Keratinocyte (primary cell): ENCODE measurements at regions not wholly inside any gene's neighbourhood (a gene's known extent, or its start where the extent isn't known, plus 50 kb on each side); places are given as distances from the start of the nearest gene placed in this dataset.

ENCODE experiments used
- DNase-seq: peaks from one replicate; pipeline ENCODE4 v3.0.0-alpha.2; 2011; ENCODE audit warnings: low read depth, missing footprints, low spot score
- FAIRE-seq: peaks from 2 replicates; lab custom pipeline; 2011; peaks lifted over from hg19 to GRCh38; lab: Jason Lieb, UNC
- H2AFZ ChIP-seq: 2 replicates; pipeline ENCODE4 v1.6.0; 2012; ENCODE audit warnings: low read length, control low read depth, inconsistent platforms; ENCODE audit not compliant: control insufficient read depth
- H3K27ac ChIP-seq: 2 replicates; pipeline ENCODE4 v1.5.1; 2011; ENCODE audit warnings: low read length; ENCODE audit not compliant: control insufficient read depth, insufficient read depth
- H3K27me3 ChIP-seq: 3 replicates; pipeline ENCODE4 v1.6.0; 2011; ENCODE audit warnings: low read length; ENCODE audit not compliant: control insufficient read depth, insufficient read depth; ENCODE audit errors: extremely low read depth
- H3K36me3 ChIP-seq, 2 experiments: 2 replicates in 1 of 2; 3 replicates in 1 of 2; pipeline ENCODE4 v1.5.1; 2011; ENCODE audit warnings: low read length in 2 of 2, mild to moderate bottlenecking in 1 of 2; ENCODE audit not compliant: control insufficient read depth in 2 of 2, insufficient read depth in 2 of 2; ENCODE audit errors: extremely low read depth in 1 of 2
- H3K4me1 ChIP-seq: 3 replicates; pipeline ENCODE4 v1.5.1; 2011; ENCODE audit warnings: low read length; ENCODE audit not compliant: control insufficient read depth, insufficient read depth; ENCODE audit errors: extremely low read depth
- H3K4me2 ChIP-seq: 3 replicates; pipeline ENCODE4 v1.6.0; 2011; ENCODE audit warnings: low read depth, low read length; ENCODE audit not compliant: control insufficient read depth, insufficient read depth; ENCODE audit errors: extremely low read depth
- H3K4me3 ChIP-seq, 3 experiments: fragments of 200-600 bp in 1 of 3; sonication (generic) in 1 of 3; 2 replicates in 2 of 3; 3 replicates in 1 of 3; pipeline ENCODE4 v1.5.1; 2011 to 2016; ENCODE audit warnings: low read length in 3 of 3, mild to moderate bottlenecking in 3 of 3, control low read depth in 2 of 3, inconsistent platforms in 1 of 3, low read depth in 1 of 3, mixed read lengths in 1 of 3, mixed run types in 1 of 3, moderate library complexity in 1 of 3; ENCODE audit not compliant: control insufficient read depth in 2 of 3, insufficient read depth in 2 of 3; ENCODE audit errors: extremely low read depth in 1 of 3
- H3K79me2 ChIP-seq: 2 replicates; pipeline ENCODE4 v1.6.0; 2012; ENCODE audit warnings: low read length; ENCODE audit not compliant: control insufficient read depth, insufficient read depth
- H3K9ac ChIP-seq: 3 replicates; pipeline ENCODE4 v1.6.0; 2011; ENCODE audit warnings: low read length; ENCODE audit not compliant: control insufficient read depth, insufficient read depth; ENCODE audit errors: extremely low read depth
- H3K9me1 ChIP-seq: 3 replicates; pipeline ENCODE4 v1.6.0; 2011; ENCODE audit warnings: low read length; ENCODE audit not compliant: control insufficient read depth, insufficient read depth; ENCODE audit errors: extremely low read depth
- H3K9me3 ChIP-seq: 2 replicates; pipeline ENCODE4 v1.5.1; 2012; ENCODE audit warnings: low read depth, low read length; ENCODE audit not compliant: control insufficient read depth
- H4K20me1 ChIP-seq: 3 replicates; pipeline ENCODE4 v1.6.0; 2011; ENCODE audit warnings: low read length; ENCODE audit not compliant: control insufficient read depth, insufficient read depth; ENCODE audit errors: extremely low read depth
- CTCF ChIP-seq, 3 experiments: IDR thresholded peaks in 1 of 3; conservative IDR thresholded peaks in 1 of 3; optimal IDR thresholded peaks in 1 of 3; 2 replicates in 2 of 3; 3 replicates in 1 of 3; pipeline versions ENCODE3 to v1.5.1; 2011; ENCODE audit warnings: low read length in 3 of 3, mild to moderate bottlenecking in 3 of 3, moderate library complexity in 2 of 3, control low read depth in 1 of 3, inconsistent platforms in 1 of 3; ENCODE audit not compliant: insufficient read depth in 2 of 3; ENCODE audit errors: extremely low read depth in 1 of 3
- EZH2 ChIP-seq: IDR thresholded peaks from one replicate; pipeline ENCODE4 v1.6.1; 2012; ENCODE audit warnings: inconsistent platforms, mild to moderate bottlenecking, low read length, moderate library complexity
- dilution Hi-C: fragments of 300-500 bp; cut with MboI; formaldehyde crosslinking; loops from one replicate; pipeline ENCODE4 v1.7.0; 2020; ENCODE audit warnings: low sequenced_read_pairs; ENCODE audit not compliant: extremely low pct_ligation_motif_present

- no peaks in the 10 kb centered on the region for H3K79me2 ChIP-seq
- no peaks in the 10 kb centered on the region for H3K9me3 ChIP-seq
- no peaks in the 10 kb centered on the region for H3K4me1 ChIP-seq
- no peaks in the 10 kb centered on the region for H3K27me3 ChIP-seq
- H3K36me3 ChIP-seq = no peaks in the 10 kb centered on the region
- dilution Hi-C loops = no loop called here
- no peak overlapping the region for H3K9ac ChIP-seq
- no peak overlapping the region for H3K27ac ChIP-seq
- H2AFZ ChIP-seq = no peak overlapping the region
- no peak overlapping the region for H3K4me3 ChIP-seq
- FAIRE-seq (no peak), DNase-seq (no peak)
- TF ChIP-seq EZH2 (no peak), CTCF (optimal IDR thresholded peaks at IDR 0.05 in 1 of 3, IDR thresholded peaks at IDR 0.05 in 1 of 3, conservative IDR thresholded peaks at IDR 0.05 in 1 of 3; ENCODE audit: extremely low read depth in 1 of 3, insufficient read depth in 2 of 3, low read length in 3 of 3) (no peak)
- H3K9me1 ChIP-seq = no peaks in the 10 kb centered on the region
- H4K20me1 ChIP-seq = no peaks in the 10 kb centered on the region
- no peak overlapping the region for H3K4me2 ChIP-seq
Observed at GRCh38 chr7:110600956-110601355, 490.0 kb upstream of the LRRN3 start.

- H3K27ac ChIP-seq = no peak overlapping the region
- no peak for DNase-seq
- dilution Hi-C loops = no loop called here
Observed at GRCh38 chr7:110601710-110602109, 489.2 kb upstream of the LRRN3 start.

More at GRCh38 chr7:110601710-110602109, 489.2 kb upstream of the LRRN3 start:
- TF ChIP-seq CTCF (optimal IDR thresholded peaks at IDR 0.05 in 1 of 3, IDR thresholded peaks at IDR 0.05 in 1 of 3, conservative IDR thresholded peaks at IDR 0.05 in 1 of 3; ENCODE audit: extremely low read depth in 1 of 3, insufficient read depth in 2 of 3, low read length in 3 of 3) (no peak), EZH2 (no peak)
- FAIRE-seq = no peak
- Histone ChIP-seq H3K4me2 (no peak overlapping the region), H3K27me3 (no peaks in the 10 kb centered on the region), H3K9ac (no peak overlapping the region), H3K36me3 (no peaks in the 10 kb centered on the region), H3K79me2 (no peaks in the 10 kb centered on the region), H3K9me3 (no peaks in the 10 kb centered on the region), H4K20me1 (no peaks in the 10 kb centered on the region), H2AFZ (no peak overlapping the region), H3K4me3 (no peak overlapping the region), H3K4me1 (no peaks in the 10 kb centered on the region), H3K9me1 (no peaks in the 10 kb centered on the region)
